HG02884 (cell line): ENCODE measurements at regions not wholly inside any gene's neighbourhood (a gene's known extent, or its start where the extent isn't known, plus 50 kb on each side); places are given as distances from the start of the nearest gene placed in this dataset.

Experiments
- ATAC-seq: cut with Tn5 transposase; IDR thresholded peaks from one replicate; pipeline ENCODE4 v1.9.1; 2021; ENCODE audit warnings: mild to moderate bottlenecking, moderate library complexity; ENCODE audit not compliant: unreplicated experiment

- no peak for ATAC-seq
Measured at GRCh38 chr22:22743128-22743760, 98.8 kb downstream of the GGTLC2 start.

GRCh38 chr22:22744412-22745224 lies 100.2 kb downstream of the GGTLC2 start:
- no peak for ATAC-seq

- ATAC-seq = no peak
Measured at GRCh38 chr22:22745225-22746060, 101.0 kb downstream of the GGTLC2 start.

GRCh38 chr22:22746061-22746962 lies 101.9 kb downstream of the GGTLC2 start:
- ATAC-seq = no peak

GRCh38 chr22:22746963-22747933 lies 102.8 kb downstream of the GGTLC2 start:
- ATAC-seq = no peak

GRCh38 chr22:22748297-22748743 lies 103.9 kb downstream of the GGTLC2 start:
- no peak for ATAC-seq

- no peak for ATAC-seq
Measured at GRCh38 chr22:22748756-22749155, 104.3 kb downstream of the GGTLC2 start.

GRCh38 chr22:22749167-22749758 lies 104.8 kb downstream of the GGTLC2 start:
- ATAC-seq = no peak

GRCh38 chr22:22750335-22751042 lies 106.1 kb downstream of the GGTLC2 start:
- no peak for ATAC-seq

- no peak for ATAC-seq
Measured at GRCh38 chr22:22751043-22751603, 106.7 kb downstream of the GGTLC2 start.

- no peak for ATAC-seq
Measured at GRCh38 chr22:22752199-22752555, 107.8 kb downstream of the GGTLC2 start.

GRCh38 chr22:22752556-22753477 lies 108.4 kb downstream of the GGTLC2 start:
- ATAC-seq = no peak

- ATAC-seq = no peak
Measured at GRCh38 chr22:22753526-22754267, 109.3 kb downstream of the GGTLC2 start.

- ATAC-seq = no peak
Measured at GRCh38 chr22:22754268-22754657, 109.8 kb downstream of the GGTLC2 start.

- ATAC-seq = no peak
Measured at GRCh38 chr22:22754961-22755777, 110.8 kb downstream of the GGTLC2 start.

GRCh38 chr22:22755778-22756100 lies 111.3 kb downstream of the GGTLC2 start:
- ATAC-seq = no peak
